Tongue (tissue), 1 donor: ENCODE measurements at regions not wholly inside any gene's neighbourhood (a gene's known extent, or its start where the extent isn't known, plus 50 kb on each side); places are given as distances from the start of the nearest gene placed in this dataset.
A peak's percentile ranks its signal among the peaks of the same experiment; 100 is the strongest.

ENCODE experiments used
- DNase-seq: peaks from one replicate; pipeline ENCODE4 v3.0.0-alpha.2; 2015

GRCh38 chr12:130216031-130216430 lies 53.8 kb downstream of the FZD10 start:
- DNase-seq, result peak; percentile 24

DNA sequence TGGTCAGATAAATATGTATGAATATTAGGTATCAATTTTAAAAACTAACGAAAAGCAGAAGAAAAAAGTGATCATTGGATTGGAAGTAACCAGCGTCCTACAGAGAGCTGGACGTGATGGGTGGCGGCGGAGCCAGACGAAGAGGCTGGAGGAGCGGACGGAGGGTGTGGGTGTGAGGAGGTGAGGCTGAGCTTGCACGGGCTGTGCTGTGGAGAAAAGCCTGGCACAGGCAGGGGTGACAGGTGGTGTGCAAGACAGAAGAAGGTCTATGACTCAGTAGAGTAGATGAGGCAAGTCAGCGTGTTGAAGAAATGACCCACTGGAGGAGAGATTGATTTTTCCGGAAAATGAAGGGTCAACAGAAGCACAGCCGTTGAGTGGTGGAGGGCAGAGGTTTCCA lies 56.4 kb downstream of the FZD10 start:
- DNase-seq, result no peak

DNA sequence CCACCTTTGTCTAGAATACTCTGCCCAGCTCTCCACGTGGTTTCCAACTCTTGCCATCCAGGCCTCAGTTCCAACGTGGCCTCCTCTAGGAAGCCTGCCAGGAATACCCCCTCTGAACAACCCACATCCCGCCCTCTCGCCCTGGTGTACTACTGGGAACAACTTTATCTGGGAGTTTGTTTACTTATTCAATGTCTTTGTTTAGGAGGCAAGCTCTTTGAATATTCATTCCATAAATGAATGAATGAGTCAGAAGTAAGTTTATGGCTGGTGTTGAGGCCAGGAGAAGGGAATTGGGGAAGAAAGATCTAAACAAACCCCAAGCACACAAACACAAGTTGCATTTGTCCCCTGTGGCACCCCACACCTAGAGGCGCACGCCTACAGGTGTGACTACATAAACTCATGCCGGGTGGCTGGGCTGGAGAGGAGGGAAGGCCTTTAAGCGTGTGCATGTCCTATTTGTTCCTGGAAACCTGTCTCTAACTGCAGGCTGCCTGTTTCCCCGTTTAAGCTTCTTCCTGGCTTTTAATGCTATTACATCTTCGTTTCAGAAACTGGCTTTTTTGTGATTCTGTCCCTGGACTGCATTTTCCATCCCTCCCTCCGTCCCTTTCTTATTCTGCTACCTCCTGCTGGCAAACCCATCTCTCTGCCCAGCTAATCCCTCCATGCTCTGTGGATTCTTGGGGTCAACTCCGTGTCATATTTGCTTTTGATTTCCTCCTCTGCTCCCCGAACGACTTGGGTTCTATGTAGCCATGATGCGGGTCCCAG lies 57.9 kb downstream of the FZD10 start:
- DNase-seq, result no peak

- DNase-seq, result no peak
Observed at GRCh38 chr12:130220706-130221100, 58.4 kb downstream of the FZD10 start.

DNA sequence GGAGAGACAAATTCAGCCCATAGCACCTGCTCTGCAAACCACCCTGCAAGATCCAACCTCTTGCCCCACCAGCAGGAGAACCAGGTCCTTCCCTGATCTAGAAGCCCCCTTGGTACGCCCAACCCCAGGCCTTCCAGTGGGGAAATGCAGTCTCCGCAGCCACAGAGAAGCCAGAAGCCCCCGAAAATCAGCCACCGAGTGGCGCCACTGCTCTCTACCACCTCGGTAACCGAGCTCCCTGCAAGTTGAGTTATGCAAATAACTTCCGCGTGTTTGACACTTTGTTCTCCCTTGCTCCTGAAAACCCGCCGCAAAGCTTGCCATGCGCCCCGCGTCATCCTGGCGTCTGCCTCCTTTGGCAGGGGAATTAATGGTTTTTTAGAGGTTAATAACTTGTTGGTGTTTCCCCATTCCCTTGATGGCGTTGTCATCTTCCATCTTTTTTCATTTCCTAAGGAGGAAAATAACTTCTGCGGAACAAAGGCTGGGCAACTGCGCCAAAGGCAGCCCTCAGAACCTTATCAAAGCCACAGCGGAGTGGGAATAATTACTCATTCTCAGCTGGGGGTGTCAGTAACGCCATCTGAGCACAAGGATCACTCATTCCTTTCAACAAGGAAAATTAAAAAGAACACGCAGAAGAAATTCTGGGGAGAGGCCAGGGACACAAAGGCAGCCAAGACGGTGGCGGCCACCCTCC lies 60.4 kb downstream of the FZD10 start:
- no peak for DNase-seq

DNA sequence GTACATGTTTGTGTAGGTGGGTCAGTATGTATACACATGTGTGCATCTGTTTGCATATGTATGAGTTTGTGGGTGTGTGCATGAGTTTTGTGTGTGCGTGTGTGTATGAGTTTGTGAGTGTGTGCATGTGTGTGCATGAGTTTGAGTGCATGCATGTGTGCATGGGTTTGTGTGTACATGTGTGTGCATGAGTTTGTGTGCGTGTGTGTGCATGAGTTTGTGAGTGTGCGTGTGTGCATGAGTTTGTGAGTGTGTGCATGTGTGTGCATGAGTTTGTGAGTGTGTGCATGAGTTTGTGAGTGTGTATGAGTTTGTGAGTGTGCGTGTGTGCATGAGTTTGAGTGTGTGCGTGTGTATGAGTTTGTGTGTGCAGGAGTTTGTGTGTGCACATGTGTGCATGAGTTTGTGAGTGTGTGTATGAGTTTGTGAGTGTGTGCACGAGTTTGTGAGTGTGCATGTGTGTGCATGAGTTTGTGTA lies 61.5 kb downstream of the FZD10 start:
- DNase-seq, result no peak

- no peak for DNase-seq
Observed at GRCh38 chr12:130224613-130225012, 62.3 kb downstream of the FZD10 start.

GRCh38 chr12:130225347-130225746 lies 63.1 kb downstream of the FZD10 start:
- DNase-seq, result no peak

- no peak for DNase-seq
Observed at GRCh38 chr12:130226126-130226525, 63.9 kb downstream of the FZD10 start.

GRCh38 chr12:130226771-130227170 lies 64.5 kb downstream of the FZD10 start:
- DNase-seq, result no peak

DNA sequence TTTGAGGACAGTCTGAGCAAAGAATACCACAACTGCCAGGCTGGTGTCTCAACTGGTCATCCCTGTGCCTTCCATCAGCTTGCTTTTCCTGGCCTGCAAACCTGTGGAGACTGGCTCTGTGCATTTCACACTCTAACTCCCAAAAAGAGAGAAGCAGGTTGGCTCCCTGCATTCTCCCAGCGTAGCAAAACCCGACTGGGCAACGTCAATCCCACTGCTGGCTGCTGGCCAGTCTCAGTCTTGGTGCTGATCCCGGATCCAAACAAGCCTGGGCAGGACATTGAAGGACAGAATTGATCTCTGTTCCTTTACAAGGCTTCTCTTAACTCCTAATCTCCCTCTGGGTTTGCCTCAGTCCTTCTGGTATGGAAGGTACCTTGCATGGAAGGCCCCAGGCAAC lies 65.4 kb downstream of the FZD10 start:
- peak; percentile 4 for DNase-seq

GRCh38 chr12:130236446-130236845 lies 74.2 kb downstream of the FZD10 start:
- DNase-seq, result no peak

- DNase-seq, result no peak
Observed at GRCh38 chr12:130240831-130241590, 78.7 kb downstream of the FZD10 start.

DNA sequence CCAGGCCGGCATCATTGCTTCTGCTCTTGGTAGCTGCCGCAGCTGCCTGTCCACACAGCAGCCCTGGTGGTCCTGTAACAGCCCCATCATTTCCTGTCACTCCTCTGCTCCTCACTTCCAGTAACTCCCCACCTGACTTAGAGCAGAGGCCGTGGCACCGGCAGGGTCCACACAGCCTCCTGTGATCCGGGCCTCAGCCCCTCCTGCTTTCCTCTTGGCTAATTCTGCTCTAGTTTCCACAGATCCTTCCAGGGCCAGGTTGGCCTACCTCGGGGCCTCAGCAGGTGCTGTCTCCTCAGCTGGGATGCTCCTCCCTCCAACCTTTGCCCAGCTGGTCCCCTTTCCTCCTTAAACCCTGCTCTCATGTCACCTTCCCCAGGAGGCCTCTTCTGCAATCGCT lies 80.2 kb downstream of the FZD10 start:
- no peak for DNase-seq

DNA sequence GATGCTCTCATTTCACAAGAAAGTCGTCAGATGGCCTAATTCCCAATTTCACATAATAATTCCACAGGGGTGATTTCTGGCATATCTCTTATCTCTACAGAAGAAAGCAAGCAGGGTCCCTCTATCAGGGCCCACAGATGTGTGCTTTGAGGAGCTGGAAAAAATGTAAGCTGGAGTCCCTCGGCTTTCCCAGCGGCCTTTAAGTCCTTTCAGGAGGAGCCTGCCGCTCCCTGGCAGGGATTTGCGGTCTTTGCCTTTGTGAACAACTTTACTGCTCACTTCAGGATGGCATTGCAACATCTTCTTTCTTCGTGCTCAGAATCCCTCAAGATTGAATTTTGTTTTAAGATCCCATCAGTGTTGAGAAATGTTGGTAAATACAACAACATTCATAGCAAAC lies 83.0 kb downstream of the FZD10 start:
- DNase-seq, result no peak

DNA sequence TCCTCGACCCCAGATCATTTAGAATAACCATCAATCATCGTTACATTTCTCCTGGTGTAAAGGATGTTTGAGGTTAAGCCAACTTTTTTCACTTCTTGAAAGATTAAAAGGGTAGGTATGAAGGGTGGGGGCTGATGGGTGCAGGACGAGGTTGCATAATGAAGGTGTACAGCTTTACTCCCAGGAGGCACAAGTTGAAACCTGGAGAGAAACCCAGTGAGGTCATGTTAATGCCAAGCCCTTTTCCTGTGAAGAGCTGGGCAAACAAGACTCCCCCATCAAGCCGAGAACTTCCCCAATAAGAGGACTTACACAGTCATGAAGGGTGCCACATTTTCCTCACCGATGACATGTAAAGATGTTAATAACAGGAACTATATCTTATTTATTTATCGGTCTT lies 84.3 kb downstream of the FZD10 start:
- DNase-seq, result no peak

GRCh38 chr12:130247634-130248237 lies 85.5 kb downstream of the FZD10 start:
- no peak for DNase-seq

DNA sequence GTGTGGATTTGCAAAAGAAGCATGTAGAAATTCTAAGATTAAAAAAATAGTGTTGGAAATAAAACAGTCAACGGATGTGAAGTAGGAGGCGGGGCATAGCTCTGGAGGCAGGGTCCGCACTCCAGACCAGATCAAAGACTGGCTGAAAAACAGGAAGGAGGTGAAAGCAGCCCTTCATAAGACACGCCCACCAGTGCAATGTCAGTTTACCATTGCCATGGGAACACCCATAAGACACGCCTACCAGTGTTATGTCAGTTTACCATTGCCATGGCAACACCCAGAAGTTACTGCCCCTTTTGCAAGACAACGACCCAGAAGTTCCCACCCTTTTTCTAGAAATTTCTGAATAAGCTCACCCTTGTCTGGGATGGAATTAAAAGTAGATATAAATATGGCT lies 87.1 kb downstream of the FZD10 start:
- DNase-seq, result no peak

DNA sequence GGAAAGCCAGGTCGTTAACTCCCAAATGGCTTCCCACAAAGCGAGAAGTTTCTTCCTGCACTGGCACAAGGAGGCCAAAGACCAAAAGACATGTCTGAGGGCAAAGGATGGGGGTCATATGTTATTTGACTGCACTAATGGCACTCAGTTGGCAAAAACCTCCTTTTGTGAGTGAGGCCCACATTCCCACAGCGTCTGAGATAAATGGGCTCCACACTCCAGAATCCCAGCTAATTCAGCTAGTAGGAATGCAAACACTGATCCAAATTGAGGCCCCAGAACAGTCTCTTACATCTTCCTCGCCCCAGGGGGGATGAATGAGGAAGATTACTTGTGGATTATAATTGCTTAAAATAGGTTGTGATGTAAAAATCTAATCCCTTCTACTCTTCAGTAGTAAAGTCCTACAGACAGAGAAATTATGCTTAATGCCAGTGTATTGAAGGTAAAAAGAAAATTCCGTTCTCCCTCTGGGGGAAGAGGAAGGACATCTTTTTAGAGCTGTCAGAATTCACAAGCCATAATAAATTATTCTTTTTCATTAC lies 86.4 kb upstream of the PIWIL1 start:
- DNase-seq, result peak; percentile 2

DNA sequence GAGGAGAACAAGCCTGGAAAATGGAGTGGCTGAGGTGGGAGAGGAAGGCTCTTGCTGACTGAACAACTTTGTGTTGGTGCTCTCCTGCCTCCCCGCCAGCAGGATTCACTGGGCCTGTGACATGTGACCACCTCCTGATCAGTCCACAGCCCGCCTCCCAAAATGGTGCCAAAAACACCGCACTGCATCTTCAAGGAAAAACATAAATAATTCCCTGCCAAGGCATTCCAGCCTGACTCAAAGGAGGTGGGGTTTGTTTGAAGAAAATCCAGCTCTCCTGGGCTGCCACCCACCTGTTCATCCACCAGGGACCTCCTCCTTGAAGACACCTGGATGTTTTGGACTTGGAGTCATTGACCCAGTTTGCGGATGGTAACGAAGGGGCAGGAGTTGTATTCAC lies 83.8 kb upstream of the PIWIL1 start:
- DNase-seq, result no peak

DNA sequence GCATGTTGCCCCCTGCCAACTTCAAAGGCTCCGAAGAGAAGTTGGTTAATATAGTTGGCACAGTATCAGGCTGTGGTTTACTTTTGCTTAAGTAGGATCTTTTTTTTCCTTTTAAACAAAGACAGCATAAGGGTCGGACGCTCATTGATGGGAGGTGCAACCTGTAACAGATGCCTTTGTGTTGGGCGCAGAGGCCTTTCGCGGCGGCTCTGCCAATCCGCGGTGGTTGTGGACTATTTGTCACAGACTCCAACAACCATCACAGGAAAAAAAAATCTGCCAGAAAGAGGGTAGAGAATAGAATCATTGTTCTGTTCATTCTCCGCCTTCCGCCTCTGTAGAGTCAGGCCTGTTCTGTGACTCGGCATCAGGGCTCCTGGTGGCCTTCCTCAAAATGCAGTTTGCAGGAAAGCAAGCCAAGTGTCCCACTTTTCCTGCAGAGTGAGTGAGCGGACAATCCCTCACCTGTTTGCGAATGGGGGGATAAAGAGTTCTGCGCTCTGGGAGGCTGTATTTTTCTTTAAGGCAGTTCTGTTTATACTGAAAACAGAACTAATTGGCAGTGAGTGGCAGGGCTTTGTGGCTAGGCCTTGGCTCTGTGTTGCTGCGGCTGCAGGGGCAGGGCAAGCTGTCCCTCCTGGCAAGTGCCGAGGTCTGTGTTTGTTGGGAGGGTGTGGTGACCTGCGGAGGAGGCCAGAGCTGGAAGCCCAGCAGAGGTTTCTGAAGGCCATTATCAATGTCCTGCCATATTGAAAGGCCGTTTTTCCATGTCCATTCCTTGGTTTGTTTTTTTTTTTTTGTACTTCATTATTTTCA lies 83.0 kb upstream of the PIWIL1 start:
- DNase-seq, result peak; percentile 22

DNA sequence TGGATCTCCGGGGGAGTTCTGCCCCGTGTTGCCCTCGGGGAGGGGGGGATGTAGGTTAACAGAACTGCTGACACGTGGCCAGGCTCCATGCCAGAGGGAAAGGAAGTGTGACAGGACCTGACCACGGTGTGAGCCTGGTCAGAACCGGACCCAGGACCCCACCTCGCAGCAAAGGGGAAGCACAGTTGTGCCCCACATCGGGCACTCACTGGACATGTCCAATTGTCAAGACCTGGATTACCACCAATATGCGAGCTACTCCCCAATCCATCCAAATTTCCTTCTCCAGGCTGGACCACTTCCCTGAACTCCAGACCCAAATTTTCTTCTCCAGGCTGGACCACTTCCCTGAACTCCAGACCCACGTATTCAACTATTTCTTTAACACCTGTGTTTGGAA lies 78.8 kb upstream of the PIWIL1 start:
- no peak for DNase-seq
